ENCODE measurements at regions not wholly inside any gene's neighbourhood (a gene's known extent, or its start where the extent isn't known, plus 50 kb on each side); places are given as distances from the start of the nearest gene placed in this dataset.

GRCh38 chr7:76129366-76129765 is 72.3 kb upstream of the SRRM3 start:
- TF ChIP-seq CTCF (IDR thresholded peaks at IDR 0.05): no peak
- no peak for TF ChIP-seq ZFX (IDR thresholded peaks at IDR 0.05; ENCODE audit: borderline replicate concordance)

All from 22Rv1 (cell line).